Stimulated activated naive CD8-positive, alpha-beta T cell treated with anti-CD3 and anti-CD28 coated beads, Interleukin-15, Interleukin-2, amounts not matched to agents 100 ng/mL and 50 ng/mL, for 24 hours (primary cell): ENCODE measurements at regions not wholly inside any gene's neighbourhood (a gene's known extent, or its start where the extent isn't known, plus 50 kb on each side); places are given as distances from the start of the nearest gene placed in this dataset.

Experiments used
- H3K27ac Mint-ChIP-seq: one replicate; pipeline ENCODE4 v1.8.0; 2021; ENCODE audit warnings: mild to moderate bottlenecking, mixed read lengths
- H3K27me3 Mint-ChIP-seq: one replicate; pipeline ENCODE4 v1.8.0; 2021; ENCODE audit warnings: mixed read lengths
- H3K36me3 Mint-ChIP-seq: one replicate; pipeline ENCODE4 v1.8.0; 2021; ENCODE audit warnings: low read depth, mixed read lengths
- H3K4me1 Mint-ChIP-seq: one replicate; pipeline ENCODE4 v1.8.0; 2021; ENCODE audit warnings: low read depth, mixed read lengths
- H3K4me3 Mint-ChIP-seq: one replicate; pipeline ENCODE4 v1.8.0; 2021; ENCODE audit warnings: mild to moderate bottlenecking, mixed read lengths
- H3K9me3 Mint-ChIP-seq: one replicate; pipeline ENCODE4 v1.8.0; 2021; ENCODE audit warnings: mixed read lengths

DNA sequence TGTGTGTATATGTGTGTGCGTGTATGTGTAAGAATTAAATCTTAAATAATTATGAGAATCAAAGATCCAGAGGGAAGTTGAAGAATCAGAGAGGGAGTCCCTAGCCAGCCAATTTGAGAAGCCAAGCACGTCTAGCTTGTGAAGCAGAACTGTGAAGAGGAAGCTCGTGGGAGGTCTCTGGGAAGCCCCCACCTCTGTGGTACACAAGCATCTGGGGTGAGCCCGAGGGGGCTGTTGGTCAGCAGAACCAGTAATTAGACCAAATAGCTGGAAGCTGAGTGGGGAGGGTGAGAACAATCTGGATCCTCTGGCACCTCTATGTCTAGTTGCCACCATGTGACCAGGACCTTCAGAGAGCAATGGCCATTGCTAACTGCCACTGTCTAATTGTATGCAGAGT lies 162.7 kb upstream of the ADRA1D start:
- no peak overlapping the region for H3K27ac Mint-ChIP-seq
- H3K36me3 Mint-ChIP-seq: no peaks in the 10 kb centered on the region
- H3K4me1 Mint-ChIP-seq: no peaks in the 10 kb centered on the region
- H3K27me3 Mint-ChIP-seq: no peaks in the 10 kb centered on the region
- H3K4me3 Mint-ChIP-seq: no peak overlapping the region
- no peaks in the 10 kb centered on the region for H3K9me3 Mint-ChIP-seq

DNA sequence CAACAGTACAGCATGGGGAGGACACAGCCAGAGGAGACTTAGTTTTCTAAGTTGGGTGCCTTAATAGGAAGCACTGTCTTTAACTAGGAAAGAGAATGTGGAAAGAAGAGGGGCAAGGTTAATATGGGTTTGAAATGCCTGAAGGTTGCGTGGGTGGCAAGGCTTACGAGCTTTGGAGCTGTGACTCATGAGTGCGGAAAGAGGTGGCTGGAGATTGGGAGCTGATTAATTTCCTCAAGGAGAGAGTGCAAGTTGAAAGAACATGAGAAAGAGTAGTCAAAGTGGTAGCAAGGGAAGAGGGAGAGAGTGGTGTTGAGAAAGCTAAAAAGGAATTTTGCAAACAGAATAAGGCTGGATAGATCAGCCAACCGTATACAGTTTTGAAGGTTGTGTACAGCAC lies 157.5 kb upstream of the ADRA1D start:
- no peaks in the 10 kb centered on the region for H3K9me3 Mint-ChIP-seq

DNA sequence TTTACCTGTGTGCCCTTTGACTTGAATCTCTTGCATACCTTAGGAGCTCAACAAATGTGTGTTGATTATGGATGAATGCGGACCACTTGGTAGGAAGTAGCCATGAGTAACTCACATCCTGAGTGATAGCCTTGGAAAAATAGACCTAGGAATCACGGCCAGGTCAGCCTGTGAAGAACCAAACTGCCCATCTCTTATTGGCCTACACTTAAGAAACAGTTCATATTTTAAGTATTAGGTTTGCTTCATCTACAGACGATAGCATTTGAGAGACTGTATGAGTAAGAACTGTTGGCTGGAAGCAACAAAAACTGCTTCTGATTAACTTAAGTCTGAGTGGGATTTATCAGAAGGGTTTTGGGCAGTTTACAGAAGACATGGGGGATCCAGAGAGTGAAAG lies 152.5 kb upstream of the ADRA1D start:
- no peaks in the 10 kb centered on the region for H3K4me1 Mint-ChIP-seq
- no peaks in the 10 kb centered on the region for H3K9me3 Mint-ChIP-seq
- H3K4me3 Mint-ChIP-seq: no peak overlapping the region
- H3K36me3 Mint-ChIP-seq: no peaks in the 10 kb centered on the region
- peaks cover 50% of the 10 kb centered on the region for H3K27me3 Mint-ChIP-seq
- no peak overlapping the region for H3K27ac Mint-ChIP-seq

More for the DNA sequence above, 157.5 kb upstream of the ADRA1D start:
- Mint-ChIP-seq H3K4me1 (no peaks in the 10 kb centered on the region), H3K27me3 (peaks cover 16% of the 10 kb centered on the region), H3K36me3 (no peaks in the 10 kb centered on the region), H3K27ac (no peak overlapping the region), H3K4me3 (no peak overlapping the region)

DNA sequence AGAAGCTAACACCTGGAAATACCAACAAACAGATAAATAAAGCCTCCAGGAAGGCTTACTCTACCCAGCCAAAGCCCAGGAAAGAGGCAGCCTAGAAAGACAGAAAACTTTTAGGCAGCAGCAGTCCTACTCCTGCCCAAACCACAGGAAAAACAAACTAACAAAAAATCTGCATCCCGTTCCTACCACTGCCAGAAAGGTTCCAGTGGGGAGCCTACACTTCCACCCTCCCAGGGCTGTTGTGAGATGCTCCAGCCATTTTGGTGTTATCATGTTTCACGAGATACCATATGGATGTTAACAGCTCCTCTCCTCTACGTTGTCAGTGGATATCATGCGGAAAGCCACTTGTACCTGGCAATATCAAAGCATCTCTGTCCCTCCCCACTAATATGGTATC lies 135.9 kb upstream of the ADRA1D start:
- H3K27ac Mint-ChIP-seq: no peak overlapping the region
- H3K4me1 Mint-ChIP-seq: no peaks in the 10 kb centered on the region
- H3K27me3 Mint-ChIP-seq: peaks cover 51% of the 10 kb centered on the region
- peaks cover 7% of the 10 kb centered on the region for H3K9me3 Mint-ChIP-seq
- H3K36me3 Mint-ChIP-seq: no peaks in the 10 kb centered on the region
- no peak overlapping the region for H3K4me3 Mint-ChIP-seq

DNA sequence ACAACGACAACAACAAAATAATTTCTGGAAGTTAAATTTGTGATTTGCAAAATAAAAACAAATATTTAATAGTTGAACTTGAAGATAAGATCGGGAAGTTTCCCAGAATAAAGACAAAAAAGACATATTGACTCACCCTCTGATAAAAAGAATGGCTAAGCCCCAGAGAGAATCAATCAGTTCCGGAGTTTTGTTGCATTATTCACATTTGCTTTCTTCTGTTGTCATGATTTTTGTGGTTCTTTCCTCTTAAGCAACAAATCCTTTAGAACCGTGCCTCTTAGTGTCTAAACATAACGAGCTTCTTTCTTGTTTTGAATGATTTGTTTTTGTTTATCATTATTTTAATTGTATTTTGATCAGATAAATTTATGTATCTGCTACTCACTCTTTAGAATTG lies 134.9 kb upstream of the ADRA1D start:
- Mint-ChIP-seq H3K36me3 (no peaks in the 10 kb centered on the region), H3K9me3 (peaks cover 7% of the 10 kb centered on the region), H3K4me1 (no peaks in the 10 kb centered on the region), H3K27ac (no peak overlapping the region), H3K27me3 (peaks cover 57% of the 10 kb centered on the region), H3K4me3 (no peak overlapping the region)

DNA sequence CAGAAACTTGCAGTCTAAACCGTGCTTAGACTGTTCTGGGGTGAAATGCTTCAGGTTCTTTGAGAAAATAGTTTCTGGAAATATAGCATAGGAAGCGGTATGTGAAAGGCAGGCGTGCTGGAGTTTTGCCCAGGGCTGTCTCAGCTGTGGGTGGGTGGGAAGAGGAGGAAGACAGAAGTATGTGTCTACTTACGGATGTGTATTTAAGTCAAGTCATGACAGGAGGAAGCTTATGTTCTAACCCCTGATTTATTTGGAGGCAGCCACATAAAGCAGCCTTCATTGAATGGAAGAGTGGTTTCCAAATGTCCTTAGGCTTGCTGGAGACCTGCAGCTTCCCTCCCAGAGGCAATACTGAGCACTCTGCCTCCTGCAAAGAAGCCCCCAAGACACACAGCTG lies 126.8 kb upstream of the ADRA1D start:
- Mint-ChIP-seq H3K36me3 (no peaks in the 10 kb centered on the region), H3K4me3 (no peak overlapping the region), H3K9me3 (no peaks in the 10 kb centered on the region), H3K27me3 (peaks cover 25% of the 10 kb centered on the region), H3K27ac (no peak overlapping the region), H3K4me1 (peaks cover 19% of the 10 kb centered on the region)

DNA sequence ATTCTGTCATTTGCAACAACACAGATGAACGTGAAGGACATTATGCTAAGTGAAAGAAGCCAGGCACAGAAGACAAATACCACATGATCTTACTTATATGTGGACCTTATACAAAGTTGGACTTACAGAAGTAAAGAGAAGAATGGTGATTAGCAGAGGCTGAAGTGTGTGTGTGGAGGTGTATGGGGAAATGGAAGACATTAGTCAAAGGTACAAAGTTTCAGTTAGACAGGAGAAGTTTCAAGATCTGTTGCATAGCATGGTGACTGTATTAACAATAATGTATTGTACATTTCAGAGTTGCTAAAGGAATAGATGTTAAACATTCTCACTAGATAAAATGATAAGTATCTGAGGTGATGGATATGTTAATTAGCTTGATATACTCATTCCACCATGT lies 124.4 kb upstream of the ADRA1D start:
- peaks cover 6% of the 10 kb centered on the region for H3K36me3 Mint-ChIP-seq

DNA sequence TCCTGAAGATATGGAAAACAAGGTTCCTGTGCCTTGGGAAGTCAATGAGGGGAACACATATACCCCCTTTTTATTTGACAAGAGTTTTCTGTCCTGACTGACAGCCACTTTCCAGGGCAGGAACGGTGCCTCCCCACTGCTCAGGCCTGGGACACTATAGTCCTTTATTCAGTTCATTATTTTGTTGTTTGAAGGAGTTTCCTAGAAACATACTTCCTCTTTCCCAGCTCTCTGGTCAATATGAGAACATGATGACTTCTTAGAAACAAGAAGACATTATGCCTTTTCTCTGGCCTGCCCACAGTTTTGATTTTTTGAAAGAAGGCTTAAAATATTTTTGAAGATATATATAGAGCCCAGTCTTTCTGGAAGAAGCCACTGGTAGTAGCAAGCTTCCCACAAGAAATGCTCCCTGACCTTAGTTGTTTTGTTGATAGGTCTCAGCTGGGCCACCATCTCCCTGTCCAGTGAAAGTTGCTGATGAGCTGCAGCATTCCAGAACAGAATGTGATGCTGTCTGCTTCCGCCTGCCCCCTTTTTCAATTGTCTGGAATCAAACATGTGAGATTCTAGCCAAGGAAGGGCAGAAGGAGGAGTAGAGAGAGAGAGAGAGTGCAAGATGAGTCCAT lies 122.7 kb upstream of the ADRA1D start:
- no peaks in the 10 kb centered on the region for H3K9me3 Mint-ChIP-seq
- H3K27ac Mint-ChIP-seq: peak overlapping the region; percentile 54
- peaks cover 10% of the 10 kb centered on the region for H3K27me3 Mint-ChIP-seq
- H3K4me1 Mint-ChIP-seq: peaks cover 41% of the 10 kb centered on the region
- no peak overlapping the region for H3K4me3 Mint-ChIP-seq
- peaks cover 6% of the 10 kb centered on the region for H3K36me3 Mint-ChIP-seq

More for the DNA sequence above, 124.4 kb upstream of the ADRA1D start:
- H3K27ac Mint-ChIP-seq: no peak overlapping the region
- H3K27me3 Mint-ChIP-seq: peaks cover 10% of the 10 kb centered on the region
- no peaks in the 10 kb centered on the region for H3K9me3 Mint-ChIP-seq
- H3K4me3 Mint-ChIP-seq: no peak overlapping the region
- peaks cover 41% of the 10 kb centered on the region for H3K4me1 Mint-ChIP-seq

DNA sequence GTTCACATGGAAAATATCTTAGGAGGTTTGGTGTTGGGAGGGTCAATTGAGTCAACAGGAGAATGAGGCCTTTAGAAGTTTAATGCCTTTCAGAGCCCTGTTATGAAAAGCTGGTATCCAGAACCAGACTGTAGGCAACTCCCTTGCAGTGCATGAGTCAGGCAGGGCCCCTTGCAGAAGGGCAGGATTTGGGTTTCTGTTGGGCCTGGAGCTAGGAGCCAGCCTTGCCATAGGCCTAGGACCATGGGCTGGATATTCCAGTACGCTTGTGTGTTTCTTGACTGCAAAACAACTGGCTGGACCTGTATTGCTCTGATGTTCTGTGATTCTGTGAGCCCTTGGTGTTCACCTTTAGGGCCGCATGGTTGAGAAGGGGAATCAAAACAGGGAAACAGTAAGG lies 121.8 kb upstream of the ADRA1D start:
- Mint-ChIP-seq H3K27me3 (peaks cover 6% of the 10 kb centered on the region), H3K4me3 (no peak overlapping the region), H3K27ac (peak overlapping the region; percentile 95), H3K36me3 (peaks cover 6% of the 10 kb centered on the region), H3K9me3 (no peaks in the 10 kb centered on the region), H3K4me1 (peaks cover 41% of the 10 kb centered on the region)

DNA sequence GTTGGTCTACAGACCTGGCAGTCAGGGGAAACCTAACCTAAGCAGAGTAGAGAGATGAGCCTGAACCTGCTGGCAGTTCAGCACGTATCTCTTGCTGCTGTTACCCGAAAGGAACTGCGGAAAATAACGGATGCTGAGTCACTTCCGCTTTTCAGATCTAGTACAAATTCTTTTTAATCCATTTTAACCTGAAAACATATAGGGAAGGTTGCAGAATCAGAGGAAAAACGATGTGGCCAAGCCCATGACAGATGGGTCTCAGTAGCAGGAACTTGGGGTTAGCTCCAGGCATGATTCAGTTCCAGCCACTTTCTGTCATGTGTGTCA lies 120.7 kb upstream of the ADRA1D start:
- peaks cover 6% of the 10 kb centered on the region for H3K36me3 Mint-ChIP-seq

DNA sequence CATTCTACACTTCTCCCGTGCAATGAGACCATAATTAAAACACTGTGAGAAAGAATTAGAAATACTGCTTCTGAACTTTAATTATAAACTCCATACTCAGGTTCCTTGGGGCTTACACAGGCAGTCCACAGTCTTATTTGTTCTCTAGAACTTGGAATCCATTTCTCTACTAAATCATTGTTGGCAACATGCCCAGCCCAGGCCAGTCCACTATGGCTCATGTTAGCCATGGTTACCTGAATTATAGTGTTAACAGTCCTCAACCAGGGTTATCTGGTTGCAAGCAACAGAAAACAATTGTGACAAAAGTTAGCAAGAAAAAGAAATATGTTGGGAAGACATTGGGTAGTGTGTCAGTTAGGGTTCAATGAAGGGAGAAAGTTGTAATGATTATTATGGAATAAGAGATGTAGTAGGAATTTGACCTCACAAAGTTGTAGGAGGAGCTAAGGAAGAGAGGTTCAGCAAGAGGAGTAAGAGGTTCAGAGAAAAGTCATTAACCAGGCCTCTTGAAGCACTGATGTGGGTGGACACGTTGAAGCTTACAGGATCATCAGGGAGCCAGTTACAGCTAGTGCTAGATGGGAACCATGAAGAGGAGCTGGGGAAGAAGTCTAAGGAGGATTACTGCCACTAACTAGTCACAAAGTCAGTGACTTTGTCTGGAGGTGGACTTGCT lies 120.2 kb upstream of the ADRA1D start:
- H3K36me3 Mint-ChIP-seq: peaks cover 6% of the 10 kb centered on the region
- no peaks in the 10 kb centered on the region for H3K9me3 Mint-ChIP-seq
- H3K27ac Mint-ChIP-seq: peak overlapping the region; percentile 95
- no peaks in the 10 kb centered on the region for H3K27me3 Mint-ChIP-seq
- H3K4me1 Mint-ChIP-seq: peaks cover 35% of the 10 kb centered on the region
- peak overlapping the region; percentile 28 for H3K4me3 Mint-ChIP-seq

More for the DNA sequence above, 120.7 kb upstream of the ADRA1D start:
- no peaks in the 10 kb centered on the region for H3K9me3 Mint-ChIP-seq
- peak overlapping the region; percentile 95 for H3K27ac Mint-ChIP-seq
- no peaks in the 10 kb centered on the region for H3K27me3 Mint-ChIP-seq
- H3K4me1 Mint-ChIP-seq: peaks cover 36% of the 10 kb centered on the region
- peak overlapping the region; percentile 28 for H3K4me3 Mint-ChIP-seq

DNA sequence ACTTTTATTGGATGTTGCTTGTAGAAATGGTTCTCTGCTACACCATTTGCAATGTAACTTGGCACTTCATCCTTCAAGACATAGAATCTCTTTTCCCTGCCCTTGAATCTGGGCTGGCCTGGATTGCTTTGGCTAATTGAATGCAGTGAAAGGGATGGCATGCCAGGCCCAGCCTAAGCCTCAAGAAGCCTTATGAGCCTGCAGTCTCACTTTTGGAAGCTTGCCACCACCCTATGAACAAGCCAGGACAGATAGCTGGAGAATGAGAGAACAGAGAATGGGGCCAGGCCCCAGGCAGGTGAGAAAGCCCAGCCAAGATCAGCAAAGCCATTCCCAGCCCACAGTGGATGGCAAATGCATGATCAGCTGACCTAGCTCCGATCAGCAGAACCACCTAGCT lies 117.0 kb upstream of the ADRA1D start:
- H3K36me3 Mint-ChIP-seq: peaks cover 6% of the 10 kb centered on the region
- H3K9me3 Mint-ChIP-seq: no peaks in the 10 kb centered on the region
- no peak overlapping the region for H3K27ac Mint-ChIP-seq
- no peak overlapping the region for H3K4me3 Mint-ChIP-seq
- peaks cover 22% of the 10 kb centered on the region for H3K4me1 Mint-ChIP-seq
- H3K27me3 Mint-ChIP-seq: peaks cover 4% of the 10 kb centered on the region

DNA sequence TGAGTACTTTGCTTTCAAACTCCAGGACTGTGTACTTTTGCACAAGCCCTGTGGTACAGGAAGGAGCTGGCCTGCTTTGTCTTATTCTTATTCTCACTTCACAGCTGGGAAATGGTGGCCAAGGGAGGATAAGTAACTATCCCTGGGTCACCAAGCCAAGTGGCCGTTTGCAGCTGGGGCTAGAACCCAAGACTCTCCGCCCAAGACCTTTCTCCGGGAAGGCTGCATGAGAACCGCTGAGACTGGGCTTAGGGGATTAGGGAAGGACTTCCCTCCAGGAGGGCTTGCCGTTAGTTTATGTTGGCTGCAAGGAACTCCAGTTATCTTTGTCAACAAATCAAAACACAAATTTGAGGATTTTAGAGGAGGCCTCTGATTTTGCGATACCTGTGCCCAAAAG lies 109.5 kb upstream of the ADRA1D start:
- no peaks in the 10 kb centered on the region for H3K4me1 Mint-ChIP-seq
- H3K27me3 Mint-ChIP-seq: peaks cover 31% of the 10 kb centered on the region
- H3K27ac Mint-ChIP-seq: no peak overlapping the region
- H3K4me3 Mint-ChIP-seq: no peak overlapping the region
- H3K9me3 Mint-ChIP-seq: peaks cover under 1% of the 10 kb centered on the region
- H3K36me3 Mint-ChIP-seq: no peaks in the 10 kb centered on the region

DNA sequence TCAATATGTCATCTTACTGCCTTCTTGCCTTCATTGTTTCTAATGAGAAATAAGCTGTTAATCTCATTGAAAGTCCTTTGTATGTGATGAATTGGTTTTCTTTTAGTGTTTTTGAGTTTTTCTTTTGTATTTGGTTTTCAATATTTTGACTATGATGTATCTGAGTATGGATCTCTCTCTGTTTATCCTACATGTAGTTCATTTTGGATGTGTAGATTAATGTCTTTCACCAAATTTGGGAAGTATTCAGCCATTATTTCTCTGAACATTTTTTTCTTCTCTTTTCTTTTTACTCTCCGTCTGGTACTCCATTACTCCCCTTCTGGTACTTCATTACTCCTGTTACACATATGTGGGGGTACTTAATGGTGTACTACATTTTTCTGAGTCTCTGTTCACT lies 103.3 kb upstream of the ADRA1D start:
- no peak overlapping the region for H3K4me3 Mint-ChIP-seq
- H3K9me3 Mint-ChIP-seq: peaks cover 11% of the 10 kb centered on the region
- no peak overlapping the region for H3K27ac Mint-ChIP-seq
- no peaks in the 10 kb centered on the region for H3K4me1 Mint-ChIP-seq
- H3K27me3 Mint-ChIP-seq: peaks cover 49% of the 10 kb centered on the region
- peaks cover 6% of the 10 kb centered on the region for H3K36me3 Mint-ChIP-seq

DNA sequence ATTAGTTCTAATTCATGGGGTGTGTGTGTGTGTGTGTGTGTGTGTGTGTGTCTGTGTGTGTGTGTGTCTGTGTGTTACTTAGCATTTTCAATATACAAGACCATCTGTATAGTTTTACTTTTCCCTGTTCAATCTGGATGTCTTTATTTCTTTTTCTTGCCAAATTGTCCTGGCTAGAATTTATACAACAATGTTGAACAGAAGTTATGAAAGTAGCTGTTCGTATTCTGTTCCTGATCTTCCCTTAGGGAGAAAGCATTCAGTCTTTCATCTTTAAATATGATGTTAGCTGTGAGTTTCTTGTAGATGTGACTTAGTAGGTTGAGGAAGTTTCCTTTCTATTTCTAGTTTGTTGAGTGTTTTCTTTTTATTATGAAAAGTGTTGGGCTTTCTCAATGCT lies 101.0 kb upstream of the ADRA1D start:
- no peak overlapping the region for H3K27ac Mint-ChIP-seq
- H3K27me3 Mint-ChIP-seq: peaks cover 47% of the 10 kb centered on the region
- peaks cover 11% of the 10 kb centered on the region for H3K9me3 Mint-ChIP-seq
- peaks cover 6% of the 10 kb centered on the region for H3K36me3 Mint-ChIP-seq
- no peaks in the 10 kb centered on the region for H3K4me1 Mint-ChIP-seq
- no peak overlapping the region for H3K4me3 Mint-ChIP-seq

DNA sequence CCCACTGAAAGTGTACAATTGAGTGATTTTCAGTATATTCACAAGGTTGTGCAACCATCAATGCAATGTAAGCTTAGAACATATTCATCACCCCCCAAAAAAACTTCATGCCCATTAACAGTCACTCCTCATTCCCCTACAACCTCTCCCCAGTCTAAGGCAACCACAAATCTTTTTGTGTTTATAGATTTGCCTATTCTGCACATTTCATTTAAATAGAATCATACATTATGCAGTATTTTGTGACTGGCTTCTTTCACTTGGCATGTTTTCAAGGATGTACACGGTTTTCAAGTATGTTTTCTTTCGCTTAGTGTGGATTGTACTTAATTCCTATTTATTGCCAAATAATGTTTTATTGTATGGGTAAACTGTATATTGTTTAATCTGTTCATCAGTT lies 95.6 kb upstream of the ADRA1D start:
- H3K27me3 Mint-ChIP-seq: peaks cover 33% of the 10 kb centered on the region
- no peaks in the 10 kb centered on the region for H3K9me3 Mint-ChIP-seq
- H3K36me3 Mint-ChIP-seq: no peaks in the 10 kb centered on the region
- H3K27ac Mint-ChIP-seq: no peak overlapping the region
- no peaks in the 10 kb centered on the region for H3K4me1 Mint-ChIP-seq
- no peak overlapping the region for H3K4me3 Mint-ChIP-seq
